Fibroblast of the aortic adventitia (primary cell): ENCODE measurements at regions not wholly inside any gene's neighbourhood (a gene's known extent, or its start where the extent isn't known, plus 50 kb on each side); places are given as distances from the start of the nearest gene placed in this dataset.

Experiments used
- DNase-seq: peaks from one replicate; pipeline ENCODE4 v3.0.0-alpha.2; 2010; ENCODE audit warnings: low read depth
- H3K4me3 ChIP-seq: 2 replicates; pipeline ENCODE4 v1.5.1; 2011; ENCODE audit warnings: low read depth, mild to moderate bottlenecking, control low read depth, low read length, moderate library complexity
- TF ChIP-seq, protein P1 (sequence below): IDR thresholded peaks from 2 replicates; pipeline ENCODE4 v1.5.1; 2011; ENCODE audit warnings: mild to moderate bottlenecking, low read length, control low read depth, inconsistent platforms; ENCODE audit not compliant: insufficient read depth

- no peak overlapping the region for H3K4me3 ChIP-seq
- TF ChIP-seq, protein P1, sequence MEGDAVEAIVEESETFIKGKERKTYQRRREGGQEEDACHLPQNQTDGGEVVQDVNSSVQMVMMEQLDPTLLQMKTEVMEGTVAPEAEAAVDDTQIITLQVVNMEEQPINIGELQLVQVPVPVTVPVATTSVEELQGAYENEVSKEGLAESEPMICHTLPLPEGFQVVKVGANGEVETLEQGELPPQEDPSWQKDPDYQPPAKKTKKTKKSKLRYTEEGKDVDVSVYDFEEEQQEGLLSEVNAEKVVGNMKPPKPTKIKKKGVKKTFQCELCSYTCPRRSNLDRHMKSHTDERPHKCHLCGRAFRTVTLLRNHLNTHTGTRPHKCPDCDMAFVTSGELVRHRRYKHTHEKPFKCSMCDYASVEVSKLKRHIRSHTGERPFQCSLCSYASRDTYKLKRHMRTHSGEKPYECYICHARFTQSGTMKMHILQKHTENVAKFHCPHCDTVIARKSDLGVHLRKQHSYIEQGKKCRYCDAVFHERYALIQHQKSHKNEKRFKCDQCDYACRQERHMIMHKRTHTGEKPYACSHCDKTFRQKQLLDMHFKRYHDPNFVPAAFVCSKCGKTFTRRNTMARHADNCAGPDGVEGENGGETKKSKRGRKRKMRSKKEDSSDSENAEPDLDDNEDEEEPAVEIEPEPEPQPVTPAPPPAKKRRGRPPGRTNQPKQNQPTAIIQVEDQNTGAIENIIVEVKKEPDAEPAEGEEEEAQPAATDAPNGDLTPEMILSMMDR: no peak
- no peak for DNase-seq
Observed at GRCh38 chr11:123305601-123306375, 110.7 kb upstream of the CLMP start.

GRCh38 chr11:123304828-123305466 lies 109.9 kb upstream of the CLMP start:
- TF ChIP-seq, protein P1: no peak
- no peak for DNase-seq

GRCh38 chr11:123303924-123304323 lies 108.9 kb upstream of the CLMP start:
- H3K4me3 ChIP-seq: no peak overlapping the region
- DNase-seq: no peak
- TF ChIP-seq, protein P1: no peak

More at GRCh38 chr11:123304828-123305466, 109.9 kb upstream of the CLMP start:
- H3K4me3 ChIP-seq: no peak overlapping the region

GRCh38 chr11:123302751-123303195 lies 107.7 kb upstream of the CLMP start:
- no peak overlapping the region for H3K4me3 ChIP-seq
- DNase-seq: peak; percentile 46
- TF ChIP-seq, protein P1: peak; percentile 29

DNA sequence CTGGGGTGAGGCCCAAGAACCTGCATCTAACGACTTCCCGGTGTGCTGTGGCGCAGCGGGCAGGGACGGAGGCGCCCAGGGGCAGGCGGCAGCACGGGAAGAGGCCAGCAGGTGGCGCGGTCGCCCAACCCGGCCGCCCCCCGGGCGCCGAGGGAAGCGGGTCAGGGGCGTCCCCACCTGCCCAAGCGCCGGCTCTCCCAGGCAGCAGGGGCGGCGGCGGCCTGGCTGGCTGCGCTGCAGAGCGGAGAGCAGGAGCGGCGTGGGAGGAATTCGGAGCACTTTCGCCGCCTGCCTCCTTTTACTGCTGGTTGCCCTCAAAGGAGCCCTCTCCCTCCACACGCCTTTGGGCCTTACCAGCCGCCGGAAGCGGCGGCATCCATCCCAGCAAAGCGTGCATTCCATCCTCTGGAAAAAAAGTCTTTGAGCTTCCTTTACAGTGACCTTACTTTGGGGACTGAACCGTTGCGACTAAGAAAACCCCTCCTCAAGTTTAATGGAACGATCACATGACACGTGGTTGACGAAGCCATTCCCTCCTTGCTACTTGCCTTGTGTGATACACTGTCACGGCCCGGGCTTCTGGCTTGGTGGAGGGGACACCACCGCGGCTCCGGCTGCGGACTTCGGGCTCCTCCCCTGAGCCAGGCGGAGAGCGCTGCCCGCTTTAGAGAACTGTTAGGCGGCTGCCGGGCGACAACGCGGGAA lies 106.8 kb upstream of the CLMP start:
- TF ChIP-seq, protein P1: peak; percentile 72

GRCh38 chr11:123301013-123301591 lies 106.1 kb upstream of the CLMP start:
- H3K4me3 ChIP-seq: no peak overlapping the region
- DNase-seq: peak; percentile 56
- TF ChIP-seq, protein P1: no peak

More for the DNA sequence above, 106.8 kb upstream of the CLMP start:
- DNase-seq: peak; percentile 25
- H3K4me3 ChIP-seq: peak overlapping the region; percentile 59
